GM23248 (cell line): ENCODE measurements at regions not wholly inside any gene's neighbourhood (a gene's known extent, or its start where the extent isn't known, plus 50 kb on each side); places are given as distances from the start of the nearest gene placed in this dataset.

ENCODE experiments used
- EZH2 ChIP-seq: fragments of 200-600 bp; sonication (generic); IDR thresholded peaks from 2 replicates; pipeline ENCODE4 v1.6.1; 2018; ENCODE audit warnings: antibody characterized with exemption, mild to moderate bottlenecking; ENCODE audit not compliant: insufficient read depth, poor library complexity, severe bottlenecking
- EZH2phosphoT487 ChIP-seq: fragments of 200-600 bp; sonication (generic); IDR thresholded peaks from 2 replicates; pipeline ENCODE4 v1.6.1; 2018; ENCODE audit warnings: antibody characterized with exemption, moderate library complexity, mild to moderate bottlenecking, low read depth; ENCODE audit not compliant: insufficient read depth

DNA sequence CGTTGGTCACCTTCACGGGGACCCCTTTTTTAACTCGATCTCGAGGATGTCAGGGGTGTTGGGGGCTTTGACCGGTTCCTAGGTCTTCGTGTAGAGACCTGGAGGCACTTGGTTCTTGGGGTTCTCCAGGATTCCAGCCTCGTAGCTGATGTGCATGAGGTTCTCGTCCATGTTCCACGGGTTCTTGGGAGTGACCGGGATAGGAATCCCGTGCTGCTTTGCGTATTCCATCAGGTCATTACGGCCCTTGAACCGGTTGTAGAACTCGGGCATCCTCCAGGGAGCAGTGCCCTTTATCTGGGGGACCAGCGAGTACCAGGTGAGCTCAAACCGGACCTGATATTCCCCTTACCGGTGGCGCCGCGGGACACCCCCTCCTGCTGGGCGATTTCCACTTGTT, 88.0 kb upstream of the RIPOR2 start:
- no peak for TF ChIP-seq EZH2
- no peak for TF ChIP-seq EZH2phosphoT487
